H1 (cell line): ENCODE measurements at regions not wholly inside any gene's neighbourhood (a gene's known extent, or its start where the extent isn't known, plus 50 kb on each side); places are given as distances from the start of the nearest gene placed in this dataset.

Source experiments
- CBX8 ChIP-seq: fragments of 300-800, 300-1000 bp; sonication (generic); IDR thresholded peaks from 2 replicates; pipeline ENCODE4 v1.7.1; 2016; ENCODE audit warnings: low read depth, low read length, borderline replicate concordance
- E2F6 ChIP-seq: IDR thresholded peaks from 2 replicates; pipeline ENCODE4 v1.6.1; 2012; ENCODE audit warnings: inconsistent platforms
- RFX5 ChIP-seq: IDR thresholded peaks from 2 replicates; pipeline ENCODE4 v1.6.1; 2011; ENCODE audit warnings: low read depth, low read length, improper control_type of control experiment, borderline replicate concordance
- TCF12 ChIP-seq: IDR thresholded peaks from 2 replicates; pipeline ENCODE4 v1.6.1; 2011; ENCODE audit warnings: low read depth, mild to moderate bottlenecking, low read length
- YY1 ChIP-seq: IDR thresholded peaks from 2 replicates; pipeline ENCODE4 v1.6.1; 2011; ENCODE audit warnings: low read depth, mild to moderate bottlenecking, low read length
- TF ChIP-seq, protein P1 (sequence below): fragments of 300-600 bp; sonication (generic); IDR thresholded peaks from 2 replicates; pipeline ENCODE4 v1.7.1; 2012; ENCODE audit warnings: low read length, moderate library complexity, mild to moderate bottlenecking, inconsistent platforms; ENCODE audit not compliant: insufficient replicate concordance

GRCh38 chr5:145666591-145666990 is 168.6 kb downstream of the PRELID2 start (continued):
- TF ChIP-seq, protein P1, sequence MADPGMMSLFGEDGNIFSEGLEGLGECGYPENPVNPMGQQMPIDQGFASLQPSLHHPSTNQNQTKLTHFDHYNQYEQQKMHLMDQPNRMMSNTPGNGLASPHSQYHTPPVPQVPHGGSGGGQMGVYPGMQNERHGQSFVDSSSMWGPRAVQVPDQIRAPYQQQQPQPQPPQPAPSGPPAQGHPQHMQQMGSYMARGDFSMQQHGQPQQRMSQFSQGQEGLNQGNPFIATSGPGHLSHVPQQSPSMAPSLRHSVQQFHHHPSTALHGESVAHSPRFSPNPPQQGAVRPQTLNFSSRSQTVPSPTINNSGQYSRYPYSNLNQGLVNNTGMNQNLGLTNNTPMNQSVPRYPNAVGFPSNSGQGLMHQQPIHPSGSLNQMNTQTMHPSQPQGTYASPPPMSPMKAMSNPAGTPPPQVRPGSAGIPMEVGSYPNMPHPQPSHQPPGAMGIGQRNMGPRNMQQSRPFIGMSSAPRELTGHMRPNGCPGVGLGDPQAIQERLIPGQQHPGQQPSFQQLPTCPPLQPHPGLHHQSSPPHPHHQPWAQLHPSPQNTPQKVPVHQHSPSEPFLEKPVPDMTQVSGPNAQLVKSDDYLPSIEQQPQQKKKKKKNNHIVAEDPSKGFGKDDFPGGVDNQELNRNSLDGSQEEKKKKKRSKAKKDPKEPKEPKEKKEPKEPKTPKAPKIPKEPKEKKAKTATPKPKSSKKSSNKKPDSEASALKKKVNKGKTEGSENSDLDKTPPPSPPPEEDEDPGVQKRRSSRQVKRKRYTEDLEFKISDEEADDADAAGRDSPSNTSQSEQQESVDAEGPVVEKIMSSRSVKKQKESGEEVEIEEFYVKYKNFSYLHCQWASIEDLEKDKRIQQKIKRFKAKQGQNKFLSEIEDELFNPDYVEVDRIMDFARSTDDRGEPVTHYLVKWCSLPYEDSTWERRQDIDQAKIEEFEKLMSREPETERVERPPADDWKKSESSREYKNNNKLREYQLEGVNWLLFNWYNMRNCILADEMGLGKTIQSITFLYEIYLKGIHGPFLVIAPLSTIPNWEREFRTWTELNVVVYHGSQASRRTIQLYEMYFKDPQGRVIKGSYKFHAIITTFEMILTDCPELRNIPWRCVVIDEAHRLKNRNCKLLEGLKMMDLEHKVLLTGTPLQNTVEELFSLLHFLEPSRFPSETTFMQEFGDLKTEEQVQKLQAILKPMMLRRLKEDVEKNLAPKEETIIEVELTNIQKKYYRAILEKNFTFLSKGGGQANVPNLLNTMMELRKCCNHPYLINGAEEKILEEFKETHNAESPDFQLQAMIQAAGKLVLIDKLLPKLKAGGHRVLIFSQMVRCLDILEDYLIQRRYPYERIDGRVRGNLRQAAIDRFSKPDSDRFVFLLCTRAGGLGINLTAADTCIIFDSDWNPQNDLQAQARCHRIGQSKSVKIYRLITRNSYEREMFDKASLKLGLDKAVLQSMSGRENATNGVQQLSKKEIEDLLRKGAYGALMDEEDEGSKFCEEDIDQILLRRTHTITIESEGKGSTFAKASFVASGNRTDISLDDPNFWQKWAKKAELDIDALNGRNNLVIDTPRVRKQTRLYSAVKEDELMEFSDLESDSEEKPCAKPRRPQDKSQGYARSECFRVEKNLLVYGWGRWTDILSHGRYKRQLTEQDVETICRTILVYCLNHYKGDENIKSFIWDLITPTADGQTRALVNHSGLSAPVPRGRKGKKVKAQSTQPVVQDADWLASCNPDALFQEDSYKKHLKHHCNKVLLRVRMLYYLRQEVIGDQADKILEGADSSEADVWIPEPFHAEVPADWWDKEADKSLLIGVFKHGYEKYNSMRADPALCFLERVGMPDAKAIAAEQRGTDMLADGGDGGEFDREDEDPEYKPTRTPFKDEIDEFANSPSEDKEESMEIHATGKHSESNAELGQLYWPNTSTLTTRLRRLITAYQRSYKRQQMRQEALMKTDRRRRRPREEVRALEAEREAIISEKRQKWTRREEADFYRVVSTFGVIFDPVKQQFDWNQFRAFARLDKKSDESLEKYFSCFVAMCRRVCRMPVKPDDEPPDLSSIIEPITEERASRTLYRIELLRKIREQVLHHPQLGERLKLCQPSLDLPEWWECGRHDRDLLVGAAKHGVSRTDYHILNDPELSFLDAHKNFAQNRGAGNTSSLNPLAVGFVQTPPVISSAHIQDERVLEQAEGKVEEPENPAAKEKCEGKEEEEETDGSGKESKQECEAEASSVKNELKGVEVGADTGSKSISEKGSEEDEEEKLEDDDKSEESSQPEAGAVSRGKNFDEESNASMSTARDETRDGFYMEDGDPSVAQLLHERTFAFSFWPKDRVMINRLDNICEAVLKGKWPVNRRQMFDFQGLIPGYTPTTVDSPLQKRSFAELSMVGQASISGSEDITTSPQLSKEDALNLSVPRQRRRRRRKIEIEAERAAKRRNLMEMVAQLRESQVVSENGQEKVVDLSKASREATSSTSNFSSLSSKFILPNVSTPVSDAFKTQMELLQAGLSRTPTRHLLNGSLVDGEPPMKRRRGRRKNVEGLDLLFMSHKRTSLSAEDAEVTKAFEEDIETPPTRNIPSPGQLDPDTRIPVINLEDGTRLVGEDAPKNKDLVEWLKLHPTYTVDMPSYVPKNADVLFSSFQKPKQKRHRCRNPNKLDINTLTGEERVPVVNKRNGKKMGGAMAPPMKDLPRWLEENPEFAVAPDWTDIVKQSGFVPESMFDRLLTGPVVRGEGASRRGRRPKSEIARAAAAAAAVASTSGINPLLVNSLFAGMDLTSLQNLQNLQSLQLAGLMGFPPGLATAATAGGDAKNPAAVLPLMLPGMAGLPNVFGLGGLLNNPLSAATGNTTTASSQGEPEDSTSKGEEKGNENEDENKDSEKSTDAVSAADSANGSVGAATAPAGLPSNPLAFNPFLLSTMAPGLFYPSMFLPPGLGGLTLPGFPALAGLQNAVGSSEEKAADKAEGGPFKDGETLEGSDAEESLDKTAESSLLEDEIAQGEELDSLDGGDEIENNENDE = no peak
- no peak for TF ChIP-seq RFX5
- no peak for TF ChIP-seq YY1
- no peak for TF ChIP-seq TCF12
- no peak for TF ChIP-seq E2F6
- TF ChIP-seq CBX8 = no peak
